ENCODE measurements at regions not wholly inside any gene's neighbourhood (a gene's known extent, or its start where the extent isn't known, plus 50 kb on each side); places are given as distances from the start of the nearest gene placed in this dataset.
A peak's percentile ranks its signal among the peaks of the same experiment; 100 is the strongest.

GRCh38 chr17:34827008-34827407 is 134.3 kb downstream of the CCT6B start:
- Histone ChIP-seq H2AFZ (ENCODE audit: insufficient read depth, low read length, poor library complexity) (no peak overlapping the region), H3K79me1 (ENCODE audit: low read length) (peaks cover 8% of the 10 kb centered on the region), H3K18ac (ENCODE audit: low read length) (no peak overlapping the region), H3K27ac (ENCODE audit: low read depth, low read length) (no peak overlapping the region), H2BK120ac (ENCODE audit: insufficient read depth, low read length, poor library complexity) (no peak overlapping the region), H3K4me2 (ENCODE audit: low read length) (peak overlapping the region; percentile 2), H3K4ac (ENCODE audit: low read depth, low read length) (no peak overlapping the region), H4K91ac (ENCODE audit: low read depth, low read length) (peak overlapping the region; percentile 21), H2AK5ac (ENCODE audit: low read length) (no peak overlapping the region), H2BK12ac (ENCODE audit: low read length) (no peak overlapping the region), H3K23ac (ENCODE audit: low read length) (no peak overlapping the region), H3K27me3 (ENCODE audit: insufficient read depth, low read length) (no peaks in the 10 kb centered on the region), H2BK5ac (ENCODE audit: low read depth, low read length, poor library complexity) (no peak overlapping the region), H4K8ac (ENCODE audit: low read depth, low read length) (no peak overlapping the region), H3K9ac (ENCODE audit: low read length) (no peak overlapping the region), H4K12ac (ENCODE audit: low read depth, low read length) (no peak overlapping the region), H3K9me3 (ENCODE audit: insufficient read depth, low read depth, low read length) (no peaks in the 10 kb centered on the region), H3K4me1 (ENCODE audit: control insufficient read depth in 1 of 2, insufficient read depth in 2 of 2, low read length in 2 of 2) (peaks cover 24 to 25% of the 10 kb centered on the region in 2 experiments), H3K36me3 (ENCODE audit: control insufficient read depth in 1 of 2, insufficient read depth in 2 of 2, low read length in 2 of 2) (no peaks in the 10 kb centered on the region), H3K4me3 (ENCODE audit: low read depth, low read length) (no peak overlapping the region), H3K14ac (ENCODE audit: low read length) (no peak overlapping the region), H3K79me2 (ENCODE audit: control insufficient read depth, insufficient read depth, low read length, poor library complexity) (no peaks in the 10 kb centered on the region)
- DNase-seq, result no peak
- WGBS (ENCODE audit: extremely low coverage, insufficient coverage, insufficient read length), result no CpG with 5 or more reads among the region's 3 CpGs

GRCh38 chr17:34826332-34826731 is 134.9 kb downstream of the CCT6B start:
- no CpG with 5 or more reads among the region's 4 CpGs for WGBS (ENCODE audit: extremely low coverage, insufficient coverage, insufficient read length)
- no peak overlapping the region for H4K12ac ChIP-seq (ENCODE audit: low read depth, low read length)
- no peak overlapping the region for H2AK5ac ChIP-seq (ENCODE audit: low read length)
- H3K79me2 ChIP-seq (ENCODE audit: control insufficient read depth, insufficient read depth, low read length, poor library complexity), result no peaks in the 10 kb centered on the region
- no peak overlapping the region for H2BK5ac ChIP-seq (ENCODE audit: low read depth, low read length, poor library complexity)
- H3K18ac ChIP-seq (ENCODE audit: low read length), result no peak overlapping the region
- H3K4me3 ChIP-seq (ENCODE audit: low read depth, low read length), result no peak overlapping the region
- H3K23ac ChIP-seq (ENCODE audit: low read length), result no peak overlapping the region
- no peak for DNase-seq
- H4K8ac ChIP-seq (ENCODE audit: low read depth, low read length), result no peak overlapping the region
- no peak overlapping the region for H3K27ac ChIP-seq (ENCODE audit: low read depth, low read length)
- no peak overlapping the region for H3K9ac ChIP-seq (ENCODE audit: low read length)
- no peaks in the 10 kb centered on the region for H3K36me3 ChIP-seq (ENCODE audit: control insufficient read depth in 1 of 2, insufficient read depth in 2 of 2, low read length in 2 of 2)
- peak overlapping the region; percentile 2 for H3K4me2 ChIP-seq (ENCODE audit: low read length)
- no peak overlapping the region for H2AFZ ChIP-seq (ENCODE audit: insufficient read depth, low read length, poor library complexity)
- H3K4me1 ChIP-seq (ENCODE audit: control insufficient read depth in 1 of 2, insufficient read depth in 2 of 2, low read length in 2 of 2), result peaks cover 28% of the 10 kb centered on the region in 2 experiments
- H2BK12ac ChIP-seq (ENCODE audit: low read length), result no peak overlapping the region
- H3K4ac ChIP-seq (ENCODE audit: low read depth, low read length), result no peak overlapping the region
- no peak overlapping the region for H3K14ac ChIP-seq (ENCODE audit: low read length)
- no peak overlapping the region for H2BK120ac ChIP-seq (ENCODE audit: insufficient read depth, low read length, poor library complexity)
- no peaks in the 10 kb centered on the region for H3K9me3 ChIP-seq (ENCODE audit: insufficient read depth, low read depth, low read length)
- H3K79me1 ChIP-seq (ENCODE audit: low read length), result peaks cover 9% of the 10 kb centered on the region
- no peaks in the 10 kb centered on the region for H3K27me3 ChIP-seq (ENCODE audit: insufficient read depth, low read length)
- H4K91ac ChIP-seq (ENCODE audit: low read depth, low read length), result no peak overlapping the region

GRCh38 chr17:34825884-34826283 is 135.4 kb downstream of the CCT6B start:
- H2BK12ac ChIP-seq (ENCODE audit: low read length), result peak overlapping the region; percentile 11
- H3K9me3 ChIP-seq (ENCODE audit: insufficient read depth, low read depth, low read length), result no peaks in the 10 kb centered on the region
- no peak overlapping the region for H3K14ac ChIP-seq (ENCODE audit: low read length)
- no peak overlapping the region for H4K8ac ChIP-seq (ENCODE audit: low read depth, low read length)
- H2AFZ ChIP-seq (ENCODE audit: insufficient read depth, low read length, poor library complexity), result no peak overlapping the region
- peaks cover 33% of the 10 kb centered on the region in 2 experiments for H3K4me1 ChIP-seq (ENCODE audit: control insufficient read depth in 1 of 2, insufficient read depth in 2 of 2, low read length in 2 of 2)
- H3K4ac ChIP-seq (ENCODE audit: low read depth, low read length), result no peak overlapping the region
- H3K27me3 ChIP-seq (ENCODE audit: insufficient read depth, low read length), result no peaks in the 10 kb centered on the region
- H4K12ac ChIP-seq (ENCODE audit: low read depth, low read length), result no peak overlapping the region
- H3K23ac ChIP-seq (ENCODE audit: low read length), result no peak overlapping the region
- H3K27ac ChIP-seq (ENCODE audit: low read depth, low read length), result peak overlapping the region; percentile 55
- no peak overlapping the region for H2BK5ac ChIP-seq (ENCODE audit: low read depth, low read length, poor library complexity)
- WGBS (ENCODE audit: extremely low coverage, insufficient coverage, insufficient read length), result no CpG with 5 or more reads among the region's 6 CpGs
- H3K79me1 ChIP-seq (ENCODE audit: low read length), result peaks cover 13% of the 10 kb centered on the region
- no peak for DNase-seq
- no peaks in the 10 kb centered on the region for H3K36me3 ChIP-seq (ENCODE audit: control insufficient read depth in 1 of 2, insufficient read depth in 2 of 2, low read length in 2 of 2)
- no peak overlapping the region for H3K9ac ChIP-seq (ENCODE audit: low read length)
- no peaks in the 10 kb centered on the region for H3K79me2 ChIP-seq (ENCODE audit: control insufficient read depth, insufficient read depth, low read length, poor library complexity)
- H2BK120ac ChIP-seq (ENCODE audit: insufficient read depth, low read length, poor library complexity), result no peak overlapping the region
- no peak overlapping the region for H2AK5ac ChIP-seq (ENCODE audit: low read length)
- no peak overlapping the region for H3K4me2 ChIP-seq (ENCODE audit: low read length)
- H3K18ac ChIP-seq (ENCODE audit: low read length), result no peak overlapping the region
- H4K91ac ChIP-seq (ENCODE audit: low read depth, low read length), result peak overlapping the region; percentile 9
- no peak overlapping the region for H3K4me3 ChIP-seq (ENCODE audit: low read depth, low read length)

GRCh38 chr17:34825102-34825501 is 136.2 kb downstream of the CCT6B start:
- Histone ChIP-seq H2BK5ac (ENCODE audit: low read depth, low read length, poor library complexity) (no peak overlapping the region), H3K36me3 (ENCODE audit: control insufficient read depth in 1 of 2, insufficient read depth in 2 of 2, low read length in 2 of 2) (no peaks in the 10 kb centered on the region), H4K91ac (ENCODE audit: low read depth, low read length) (no peak overlapping the region), H3K4ac (ENCODE audit: low read depth, low read length) (no peak overlapping the region), H2AK5ac (ENCODE audit: low read length) (no peak overlapping the region), H4K8ac (ENCODE audit: low read depth, low read length) (no peak overlapping the region), H3K79me1 (ENCODE audit: low read length) (peaks cover 17% of the 10 kb centered on the region), H3K14ac (ENCODE audit: low read length) (no peak overlapping the region), H3K79me2 (ENCODE audit: control insufficient read depth, insufficient read depth, low read length, poor library complexity) (no peaks in the 10 kb centered on the region), H3K27me3 (ENCODE audit: insufficient read depth, low read length) (no peaks in the 10 kb centered on the region), H3K9ac (ENCODE audit: low read length) (no peak overlapping the region), H3K4me1 (ENCODE audit: control insufficient read depth in 1 of 2, insufficient read depth in 2 of 2, low read length in 2 of 2) (peaks cover 40% of the 10 kb centered on the region in 2 experiments), H3K4me3 (ENCODE audit: low read depth, low read length) (no peak overlapping the region), H2BK12ac (ENCODE audit: low read length) (no peak overlapping the region), H3K27ac (ENCODE audit: low read depth, low read length) (no peak overlapping the region), H2BK120ac (ENCODE audit: insufficient read depth, low read length, poor library complexity) (no peak overlapping the region), H3K4me2 (ENCODE audit: low read length) (no peak overlapping the region), H4K12ac (ENCODE audit: low read depth, low read length) (no peak overlapping the region), H2AFZ (ENCODE audit: insufficient read depth, low read length, poor library complexity) (no peak overlapping the region), H3K18ac (ENCODE audit: low read length) (no peak overlapping the region), H3K9me3 (ENCODE audit: insufficient read depth, low read depth, low read length) (no peaks in the 10 kb centered on the region), H3K23ac (ENCODE audit: low read length) (no peak overlapping the region)
- DNase-seq, result no peak
- WGBS (ENCODE audit: extremely low coverage, insufficient coverage, insufficient read length), result no CpG with 5 or more reads among the region's 1 CpG

Data from trophoblast cell (in vitro differentiated cells and primary cell).